ENCODE measurements at regions not wholly inside any gene's neighbourhood (a gene's known extent, or its start where the extent isn't known, plus 50 kb on each side); places are given as distances from the start of the nearest gene placed in this dataset.

DNA sequence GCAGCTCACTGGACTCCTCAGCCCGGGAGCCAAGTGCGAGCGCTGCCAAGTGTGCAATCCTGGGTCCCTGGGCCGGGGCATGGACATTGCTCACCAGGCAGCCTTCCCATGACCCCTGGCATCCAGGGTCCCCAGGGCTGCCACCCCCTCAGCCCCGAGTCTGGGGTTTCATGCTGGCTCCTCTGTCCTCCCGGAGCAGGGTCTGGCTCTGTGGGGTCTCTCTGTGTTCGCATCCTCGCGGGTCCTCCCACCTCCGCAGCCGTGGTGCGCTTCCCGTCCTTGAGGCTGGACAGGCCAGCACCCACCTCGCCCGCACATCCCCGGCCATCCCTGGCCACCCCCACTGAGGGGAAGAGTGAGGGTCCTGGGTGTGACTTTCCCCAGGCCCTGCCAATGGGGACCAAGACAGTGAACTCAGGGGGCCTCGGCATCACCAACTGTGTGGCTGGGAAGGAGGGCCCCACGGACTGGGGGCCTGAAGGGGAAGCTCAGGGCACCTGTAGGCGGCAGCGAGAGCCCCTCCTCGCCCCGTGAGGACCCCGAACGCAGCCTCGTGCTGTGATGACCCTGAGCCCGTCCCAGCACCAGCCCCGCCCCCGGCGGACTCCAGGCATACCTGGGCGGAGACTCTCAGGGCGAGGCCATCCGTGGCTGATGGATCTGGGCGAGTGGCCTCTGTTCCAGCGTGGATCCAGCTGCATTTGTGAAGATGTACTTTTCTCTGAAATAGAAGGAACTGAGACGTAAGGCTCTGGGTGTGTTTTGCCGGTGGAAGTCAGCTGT is 50.3 kb upstream of the CFAP46 start:
- DNase-seq (ENCODE audit: low read depth in 1 of 2, low spot score in 1 of 2): no peak
- no peak overlapping the region for H3K27ac ChIP-seq (replicated peaks)
- TF ChIP-seq SPI1 (IDR thresholded peaks at IDR 0.05; ENCODE audit: borderline replicate concordance, low read depth) (no peak), GABPA (IDR thresholded peaks at IDR 0.05; ENCODE audit: low read depth) (no peak), POLR2AphosphoS5 (IDR thresholded peaks at IDR 0.05; ENCODE audit: low read depth) (no peak)
- TF ChIP-seq, protein P1, sequence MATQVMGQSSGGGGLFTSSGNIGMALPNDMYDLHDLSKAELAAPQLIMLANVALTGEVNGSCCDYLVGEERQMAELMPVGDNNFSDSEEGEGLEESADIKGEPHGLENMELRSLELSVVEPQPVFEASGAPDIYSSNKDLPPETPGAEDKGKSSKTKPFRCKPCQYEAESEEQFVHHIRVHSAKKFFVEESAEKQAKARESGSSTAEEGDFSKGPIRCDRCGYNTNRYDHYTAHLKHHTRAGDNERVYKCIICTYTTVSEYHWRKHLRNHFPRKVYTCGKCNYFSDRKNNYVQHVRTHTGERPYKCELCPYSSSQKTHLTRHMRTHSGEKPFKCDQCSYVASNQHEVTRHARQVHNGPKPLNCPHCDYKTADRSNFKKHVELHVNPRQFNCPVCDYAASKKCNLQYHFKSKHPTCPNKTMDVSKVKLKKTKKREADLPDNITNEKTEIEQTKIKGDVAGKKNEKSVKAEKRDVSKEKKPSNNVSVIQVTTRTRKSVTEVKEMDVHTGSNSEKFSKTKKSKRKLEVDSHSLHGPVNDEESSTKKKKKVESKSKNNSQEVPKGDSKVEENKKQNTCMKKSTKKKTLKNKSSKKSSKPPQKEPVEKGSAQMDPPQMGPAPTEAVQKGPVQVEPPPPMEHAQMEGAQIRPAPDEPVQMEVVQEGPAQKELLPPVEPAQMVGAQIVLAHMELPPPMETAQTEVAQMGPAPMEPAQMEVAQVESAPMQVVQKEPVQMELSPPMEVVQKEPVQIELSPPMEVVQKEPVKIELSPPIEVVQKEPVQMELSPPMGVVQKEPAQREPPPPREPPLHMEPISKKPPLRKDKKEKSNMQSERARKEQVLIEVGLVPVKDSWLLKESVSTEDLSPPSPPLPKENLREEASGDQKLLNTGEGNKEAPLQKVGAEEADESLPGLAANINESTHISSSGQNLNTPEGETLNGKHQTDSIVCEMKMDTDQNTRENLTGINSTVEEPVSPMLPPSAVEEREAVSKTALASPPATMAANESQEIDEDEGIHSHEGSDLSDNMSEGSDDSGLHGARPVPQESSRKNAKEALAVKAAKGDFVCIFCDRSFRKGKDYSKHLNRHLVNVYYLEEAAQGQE (IDR thresholded peaks at IDR 0.05; ENCODE audit: insufficient replicate concordance, low read depth): no peak
- TF ChIP-seq, protein P2, sequence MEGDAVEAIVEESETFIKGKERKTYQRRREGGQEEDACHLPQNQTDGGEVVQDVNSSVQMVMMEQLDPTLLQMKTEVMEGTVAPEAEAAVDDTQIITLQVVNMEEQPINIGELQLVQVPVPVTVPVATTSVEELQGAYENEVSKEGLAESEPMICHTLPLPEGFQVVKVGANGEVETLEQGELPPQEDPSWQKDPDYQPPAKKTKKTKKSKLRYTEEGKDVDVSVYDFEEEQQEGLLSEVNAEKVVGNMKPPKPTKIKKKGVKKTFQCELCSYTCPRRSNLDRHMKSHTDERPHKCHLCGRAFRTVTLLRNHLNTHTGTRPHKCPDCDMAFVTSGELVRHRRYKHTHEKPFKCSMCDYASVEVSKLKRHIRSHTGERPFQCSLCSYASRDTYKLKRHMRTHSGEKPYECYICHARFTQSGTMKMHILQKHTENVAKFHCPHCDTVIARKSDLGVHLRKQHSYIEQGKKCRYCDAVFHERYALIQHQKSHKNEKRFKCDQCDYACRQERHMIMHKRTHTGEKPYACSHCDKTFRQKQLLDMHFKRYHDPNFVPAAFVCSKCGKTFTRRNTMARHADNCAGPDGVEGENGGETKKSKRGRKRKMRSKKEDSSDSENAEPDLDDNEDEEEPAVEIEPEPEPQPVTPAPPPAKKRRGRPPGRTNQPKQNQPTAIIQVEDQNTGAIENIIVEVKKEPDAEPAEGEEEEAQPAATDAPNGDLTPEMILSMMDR (IDR thresholded peaks at IDR 0.05; ENCODE audit: insufficient read depth, low read length): no peak
- peaks cover 2% of the 10 kb centered on the region for H3K27me3 ChIP-seq (ENCODE audit: insufficient read depth, poor library complexity, severe bottlenecking)
- no peak overlapping the region for H3K4me3 ChIP-seq (replicated peaks; ENCODE audit: insufficient read depth, low read length)
